NCI-H510A treated with DMSO at 0.1 percent for 48 hours (cell line): ENCODE measurements at regions not wholly inside any gene's neighbourhood (a gene's known extent, or its start where the extent isn't known, plus 50 kb on each side); places are given as distances from the start of the nearest gene placed in this dataset.

Source experiments
- DNase-seq: peaks from one replicate; lab custom pipeline; 2025; lab: John Stamatoyannopoulos, UW

DNA sequence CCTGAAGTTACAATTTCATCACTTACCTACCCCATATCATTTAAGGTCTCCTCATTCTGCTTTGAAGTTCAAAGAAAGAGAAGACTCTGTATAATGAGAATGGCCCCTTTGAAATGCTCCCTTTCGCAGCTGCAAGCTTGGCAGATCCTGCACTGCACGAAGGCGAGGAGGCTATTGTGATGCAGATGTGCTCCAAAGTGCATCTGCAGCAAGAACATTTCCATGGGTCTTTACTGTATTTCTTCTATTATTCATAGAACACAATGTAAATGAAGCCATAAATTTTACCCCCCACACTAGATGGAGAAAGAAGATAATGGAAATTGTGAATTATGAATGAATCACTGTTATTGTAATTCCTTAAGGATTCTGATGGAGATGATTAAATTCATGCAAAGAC lies 178.7 kb downstream of the CHD9NB start:
- no peak for DNase-seq

DNA sequence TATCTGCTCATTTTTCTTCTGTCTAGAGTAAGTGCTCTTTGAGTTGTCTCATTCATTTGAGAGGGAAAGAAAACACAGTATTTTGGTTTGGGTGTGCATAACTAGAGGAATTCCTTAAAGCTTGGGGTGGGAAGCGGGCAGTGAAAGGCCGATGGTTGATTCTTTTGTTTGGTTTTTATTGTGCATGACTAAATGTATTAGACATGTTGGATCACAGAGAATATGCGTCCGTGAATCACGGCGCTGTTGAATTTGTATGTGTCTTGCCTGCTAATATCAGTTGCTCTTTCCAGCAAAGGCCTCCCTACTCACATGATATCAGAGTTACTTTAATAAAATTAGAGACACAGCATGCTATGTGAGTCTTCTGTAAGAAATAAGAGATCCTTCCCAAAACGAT lies 180.0 kb downstream of the CHD9NB start:
- no peak for DNase-seq

DNA sequence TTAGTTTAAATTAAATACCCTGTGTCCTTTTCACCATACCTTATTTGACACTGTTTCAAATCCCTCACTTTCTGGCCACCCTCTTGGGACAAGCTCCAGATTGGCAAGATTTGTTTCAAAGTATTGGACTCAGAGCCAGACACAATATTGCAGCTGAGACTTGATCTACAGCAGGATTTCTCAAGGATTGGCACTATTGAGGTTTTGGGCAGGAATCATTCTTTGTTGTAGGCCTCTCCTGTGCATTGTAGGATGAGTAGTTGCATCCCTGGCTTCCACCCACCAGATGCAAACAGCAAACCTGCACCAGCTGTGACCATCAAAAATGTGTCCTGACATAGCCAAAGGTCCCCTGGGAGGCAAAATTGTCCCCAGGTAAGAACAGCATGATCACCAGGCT lies 181.2 kb downstream of the CHD9NB start:
- DNase-seq, result no peak

DNA sequence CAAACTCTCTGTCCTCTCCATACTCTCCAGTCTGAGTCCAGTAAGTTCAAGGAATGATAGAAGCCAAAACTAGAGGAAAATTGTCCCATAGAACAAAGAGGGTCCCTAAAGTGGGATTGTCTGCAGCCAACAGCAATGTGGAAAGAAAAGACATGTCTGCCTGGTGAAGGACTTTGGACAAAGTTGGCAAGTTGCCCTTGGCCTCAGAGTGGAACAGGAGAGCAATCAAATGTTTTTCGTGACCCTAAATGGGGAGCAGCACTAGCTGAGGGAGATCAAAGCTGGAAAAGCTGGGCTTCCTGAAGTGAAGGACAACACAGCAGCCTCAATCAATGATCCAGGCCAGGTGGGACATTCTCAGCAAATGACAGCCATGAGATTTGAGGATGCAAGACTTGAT lies 183.5 kb downstream of the CHD9NB start:
- no peak for DNase-seq

DNA sequence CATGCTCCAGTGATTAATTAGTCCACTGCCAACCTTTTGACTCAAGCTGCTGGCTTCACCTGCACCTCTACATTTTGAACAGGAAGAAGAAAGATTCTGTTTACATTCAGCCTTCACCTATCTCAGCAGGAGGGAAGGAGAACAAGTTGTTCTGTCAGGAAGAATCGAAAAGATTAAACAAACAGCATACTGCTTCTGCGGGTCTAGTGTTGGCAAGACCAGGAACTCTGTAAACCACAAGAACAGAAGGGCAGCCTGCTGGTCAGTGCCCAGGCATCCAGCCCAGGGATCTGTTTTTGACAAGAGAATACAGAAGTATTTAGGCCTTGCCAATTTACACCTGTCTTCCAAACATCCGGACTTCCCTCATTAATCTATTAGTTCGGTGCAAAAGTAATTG lies 189.7 kb downstream of the CHD9NB start:
- DNase-seq, result peak; percentile 40

DNA sequence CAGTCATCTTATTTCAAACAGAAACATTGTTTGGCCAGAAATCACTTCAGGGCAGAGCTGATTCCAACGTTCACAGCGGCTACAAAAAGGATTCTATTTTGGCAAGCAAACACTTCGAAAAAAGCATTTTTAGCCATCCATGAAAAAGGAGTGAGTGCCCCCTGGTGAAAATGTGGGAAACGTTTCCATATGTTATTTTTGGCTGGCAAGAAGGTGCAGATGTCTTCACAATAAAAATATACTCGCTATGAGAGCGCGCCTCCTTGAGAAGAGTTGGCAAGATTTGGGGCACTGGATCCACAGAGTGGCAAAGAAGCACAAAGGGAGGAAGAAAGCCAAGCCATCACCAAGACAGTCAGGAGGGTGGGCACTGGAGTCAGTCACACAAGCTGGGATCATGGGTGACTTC lies 191.1 kb downstream of the CHD9NB start:
- peak; percentile 78 for DNase-seq

DNA sequence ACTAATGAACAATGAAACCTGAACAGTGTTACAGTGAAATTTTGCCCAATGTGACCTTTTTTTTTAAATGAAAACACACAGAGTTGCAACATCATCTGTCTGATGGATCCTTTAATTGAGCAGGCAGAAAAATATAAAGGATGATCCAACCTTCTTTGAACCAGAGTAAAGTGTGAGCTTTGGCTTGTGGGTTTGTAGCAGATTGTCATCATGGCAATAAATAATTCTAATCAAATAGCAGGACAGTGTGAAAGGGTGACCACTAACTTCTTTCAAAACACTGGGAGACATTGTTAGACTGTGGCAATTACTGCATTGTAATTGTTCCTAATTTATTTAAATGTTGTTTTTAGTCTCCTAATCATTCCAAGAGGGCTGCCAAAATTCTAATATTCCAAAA lies 197.2 kb downstream of the CHD9NB start:
- DNase-seq, result no peak

DNA sequence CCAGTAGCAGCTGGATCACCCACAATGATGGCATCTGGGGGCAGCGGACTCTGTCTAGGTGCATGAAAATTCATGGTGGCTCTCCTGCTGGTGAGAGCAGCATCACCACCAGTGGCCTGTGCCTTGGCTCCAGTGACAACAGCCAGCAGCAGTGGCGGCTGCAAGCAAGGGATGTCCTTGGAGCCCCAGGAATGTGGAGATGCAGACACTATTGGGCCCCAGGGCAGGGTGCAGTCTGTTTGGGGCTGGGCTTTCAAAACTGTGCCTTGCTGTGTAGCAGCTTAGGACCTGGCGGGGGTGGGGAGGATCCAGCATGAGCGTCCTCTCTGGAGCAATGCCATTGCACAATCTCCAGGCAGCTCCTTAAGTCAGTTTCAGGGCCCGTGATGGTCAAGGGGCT lies 199.7 kb downstream of the CHD9NB start:
- DNase-seq, result no peak

DNA sequence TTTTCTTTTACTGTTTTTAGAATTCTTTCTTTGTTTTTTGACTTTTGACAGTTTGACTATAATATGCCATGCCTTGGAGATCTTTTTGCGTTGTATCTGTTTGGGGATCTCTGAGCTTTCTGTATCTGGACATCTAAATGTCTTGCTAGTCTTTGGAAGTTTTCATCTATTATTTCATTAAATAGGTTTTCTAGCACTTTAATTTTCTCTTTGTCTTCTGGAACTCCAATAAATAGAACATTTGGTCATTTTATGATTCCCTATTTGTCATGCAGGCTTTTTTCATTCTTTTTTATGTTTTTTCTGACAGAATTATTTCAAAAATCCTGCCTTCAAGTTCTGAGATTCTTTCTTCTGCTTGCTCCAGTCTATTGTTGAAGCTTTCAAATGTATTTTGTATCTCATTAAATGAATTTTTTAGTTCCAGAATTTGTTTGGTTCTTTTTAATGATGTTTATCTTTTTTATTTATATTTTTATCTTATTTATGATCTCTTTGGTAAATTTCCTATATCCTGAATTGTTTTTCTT lies 201.4 kb downstream of the CHD9NB start:
- no peak for DNase-seq

DNA sequence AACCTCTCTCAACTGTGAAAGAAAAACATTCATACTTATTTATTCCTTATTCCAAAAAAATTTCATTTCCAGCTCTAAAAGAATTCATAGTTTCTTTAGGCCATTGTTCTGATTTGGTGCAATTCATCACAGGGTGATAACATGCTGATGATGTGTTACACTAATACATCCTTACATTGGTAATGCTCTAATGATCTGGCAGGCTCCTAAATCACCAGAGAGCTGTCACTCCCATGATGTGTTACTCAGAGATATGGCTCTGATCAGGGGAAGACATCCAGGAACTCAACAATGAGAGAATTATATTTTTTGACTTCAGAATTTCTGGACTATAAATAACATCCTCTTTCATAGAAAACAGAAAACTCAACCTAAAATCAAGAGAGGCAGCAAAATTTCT lies 209.3 kb downstream of the CHD9NB start:
- DNase-seq, result no peak

DNA sequence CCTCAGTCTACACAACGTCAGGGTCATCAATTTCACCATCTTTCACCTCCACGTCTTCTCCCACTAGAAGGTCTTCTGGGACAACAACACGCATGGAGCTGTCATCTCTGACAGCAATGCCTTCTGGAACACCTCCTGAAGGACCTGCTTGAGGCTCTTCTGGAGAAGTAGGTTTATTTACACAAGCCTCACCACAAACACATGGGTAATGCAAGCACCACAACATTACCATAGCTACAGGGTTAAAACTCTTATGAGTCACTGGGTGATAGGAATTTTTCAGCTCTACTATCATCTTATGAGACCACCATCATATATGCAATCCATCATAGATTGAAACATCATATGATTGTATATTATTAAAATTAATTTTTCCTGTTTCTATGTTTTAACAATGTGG lies 215.4 kb downstream of the CHD9NB start:
- DNase-seq, result peak; percentile 77

DNA sequence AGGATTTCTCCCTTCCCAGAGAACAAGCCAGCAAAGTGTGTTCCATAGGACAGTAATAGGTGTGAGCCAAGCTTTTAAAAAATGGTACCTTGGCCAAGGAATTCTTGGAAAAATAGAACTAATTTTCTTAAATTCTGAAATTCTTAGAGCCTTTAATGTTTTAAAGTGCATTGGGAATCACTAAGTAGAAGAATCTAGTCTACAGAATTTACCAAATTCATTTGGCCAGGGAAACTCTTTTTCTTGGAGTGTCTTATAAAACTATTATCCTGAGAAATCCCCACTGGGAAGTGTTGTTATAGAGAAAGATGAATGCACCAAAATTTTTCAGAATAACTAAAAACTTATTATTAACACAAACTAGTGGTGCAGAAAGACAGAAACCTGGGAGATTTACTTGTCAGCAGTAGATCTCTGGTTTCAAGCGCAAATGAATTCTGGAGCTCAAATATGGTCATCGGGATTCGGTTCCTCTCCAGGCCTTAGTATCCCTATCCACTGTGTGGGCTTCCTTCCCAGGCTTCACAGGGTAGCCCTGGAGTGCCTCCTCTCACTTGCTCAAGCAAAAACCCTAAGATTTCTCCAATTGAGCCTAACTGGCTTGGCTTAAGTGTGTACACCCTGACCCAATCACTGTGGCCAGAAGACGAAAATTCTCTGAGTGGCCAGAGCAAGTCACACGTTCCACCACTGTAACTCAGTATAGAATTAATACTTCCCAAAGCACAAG lies 217.8 kb downstream of the CHD9NB start:
- no peak for DNase-seq

DNA sequence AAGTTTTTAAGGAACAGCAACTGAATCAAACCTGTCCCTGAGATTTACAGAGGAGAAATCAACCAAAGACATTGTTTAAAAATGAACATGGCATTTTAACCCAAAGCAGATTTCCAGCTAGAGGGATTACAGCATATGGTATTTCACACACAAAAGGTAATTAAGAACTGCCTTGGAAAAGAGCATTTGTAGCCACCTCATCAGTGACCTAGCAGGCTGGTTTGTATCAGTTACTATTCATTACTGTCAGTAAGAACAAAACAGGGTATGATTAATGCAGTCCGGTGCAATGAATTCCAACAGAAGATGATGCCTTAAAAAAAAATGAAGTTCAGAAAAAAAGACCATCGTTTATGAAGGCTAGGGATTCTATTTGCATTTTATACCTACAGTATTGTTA lies 219.9 kb downstream of the CHD9NB start:
- DNase-seq, result no peak

DNA sequence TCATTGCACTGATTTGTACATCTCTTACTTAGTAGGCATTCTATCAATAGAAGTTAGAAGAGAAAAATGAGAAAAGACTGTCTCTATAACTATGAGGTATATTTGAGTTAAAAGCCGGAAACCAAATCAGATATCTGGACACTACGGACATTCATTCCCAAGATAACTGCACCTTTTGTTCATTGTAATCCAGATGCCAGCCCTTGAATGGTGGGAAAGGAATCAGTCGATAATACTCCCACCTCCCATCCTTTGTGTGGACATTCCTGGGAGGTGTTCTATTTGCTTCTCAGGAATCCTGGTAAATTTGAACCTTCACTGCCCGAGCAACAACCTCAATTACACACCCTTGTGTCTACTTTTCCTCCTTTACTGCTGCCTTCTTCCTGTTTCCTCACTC lies 225.2 kb downstream of the CHD9NB start:
- DNase-seq, result no peak

DNA sequence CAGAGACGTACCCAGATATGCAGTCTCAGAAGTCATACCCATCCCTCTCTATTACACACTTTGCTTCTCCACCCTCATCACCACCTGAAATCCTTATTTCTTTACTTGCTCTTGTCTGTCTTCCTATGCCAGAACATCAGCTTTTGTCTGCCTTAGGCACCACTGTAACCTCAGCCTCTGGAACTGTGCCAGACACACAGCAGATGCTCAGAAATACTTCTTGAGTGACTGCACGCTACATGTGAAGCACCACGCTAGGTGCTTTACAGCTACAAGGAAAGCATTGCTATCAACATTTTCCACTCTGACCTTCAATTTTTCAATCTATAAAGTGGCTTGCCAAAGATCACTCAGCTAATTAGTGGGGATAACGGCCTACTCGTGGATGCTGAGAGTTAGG lies 226.8 kb downstream of the CHD9NB start:
- DNase-seq, result peak; percentile 81

DNA sequence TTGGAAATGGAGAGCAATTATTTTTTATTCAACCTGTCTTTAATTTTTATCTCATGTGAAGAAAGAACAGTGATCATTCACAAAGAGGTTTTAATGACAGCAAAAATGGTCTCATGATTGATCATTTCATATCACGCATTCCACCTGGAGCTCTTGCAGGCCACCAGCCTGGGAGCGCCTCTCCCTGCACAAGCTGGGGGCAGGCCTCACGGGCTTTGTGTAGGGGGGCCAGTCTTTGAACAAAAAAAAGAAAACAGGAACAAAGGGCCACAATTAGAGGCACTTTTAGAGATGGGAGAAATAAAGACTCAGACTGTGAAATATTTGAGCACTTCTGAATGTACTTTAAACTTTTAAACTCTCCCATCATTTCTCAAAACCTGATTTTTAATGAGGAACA lies 232.9 kb downstream of the CHD9NB start:
- no peak for DNase-seq

DNA sequence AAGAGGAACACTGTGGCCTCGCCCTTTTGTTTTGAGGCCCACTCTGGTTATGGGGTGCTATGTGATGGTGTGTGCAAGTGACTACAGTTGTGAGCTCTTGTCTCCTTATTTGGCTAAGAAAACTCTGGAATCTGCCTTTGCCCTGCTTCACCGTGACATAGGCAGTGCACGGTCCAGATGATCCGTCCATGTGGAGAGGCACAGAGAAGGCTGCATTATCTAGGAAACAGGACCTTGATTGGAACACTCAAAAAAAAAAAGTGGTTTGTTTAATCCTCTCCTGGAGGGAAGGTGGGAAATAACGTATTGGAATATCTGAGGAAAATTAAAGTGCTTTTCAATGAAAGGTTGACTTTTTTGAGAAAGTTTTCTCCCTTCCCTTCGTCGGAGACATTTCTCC lies 233.3 kb downstream of the CHD9NB start:
- DNase-seq, result no peak

DNA sequence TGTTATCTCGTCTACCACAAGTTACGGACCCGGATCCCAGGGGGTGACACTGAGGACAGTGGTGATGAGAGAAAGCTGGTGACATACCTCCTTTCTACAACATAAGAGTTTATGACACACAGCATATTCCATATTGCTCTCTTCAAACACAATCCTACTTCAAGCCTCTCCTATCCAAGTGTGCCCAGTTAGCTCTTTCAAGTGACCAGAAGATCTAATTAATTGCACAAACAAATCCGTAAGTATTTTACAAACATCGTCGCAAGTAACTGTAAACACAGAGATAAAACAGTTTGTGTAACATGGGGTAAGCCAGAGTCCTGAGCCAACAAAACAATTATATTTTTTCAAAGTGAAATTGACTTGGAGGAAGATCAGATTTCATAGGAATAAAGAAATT lies 235.0 kb downstream of the CHD9NB start:
- DNase-seq, result peak; percentile 36

DNA sequence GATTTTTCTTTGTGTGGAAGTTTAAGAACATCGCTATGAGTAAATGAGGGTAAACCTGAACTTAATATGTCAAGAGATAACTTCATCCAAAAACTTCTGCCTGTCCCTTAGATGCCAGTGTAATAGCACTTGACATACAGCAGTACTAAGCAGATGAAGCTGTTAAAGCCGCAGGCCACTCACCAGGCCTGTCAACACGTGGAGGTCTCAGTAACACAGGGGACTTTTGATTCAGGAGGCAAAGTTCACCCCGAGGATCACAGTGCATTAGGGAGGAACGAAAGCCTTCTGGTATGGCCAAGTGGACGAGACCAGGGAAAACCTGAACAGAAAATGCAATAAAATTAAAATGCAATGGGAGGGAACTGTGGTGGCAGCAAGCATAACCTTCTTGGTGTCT lies 235.7 kb downstream of the CHD9NB start:
- peak; percentile 11 for DNase-seq

DNA sequence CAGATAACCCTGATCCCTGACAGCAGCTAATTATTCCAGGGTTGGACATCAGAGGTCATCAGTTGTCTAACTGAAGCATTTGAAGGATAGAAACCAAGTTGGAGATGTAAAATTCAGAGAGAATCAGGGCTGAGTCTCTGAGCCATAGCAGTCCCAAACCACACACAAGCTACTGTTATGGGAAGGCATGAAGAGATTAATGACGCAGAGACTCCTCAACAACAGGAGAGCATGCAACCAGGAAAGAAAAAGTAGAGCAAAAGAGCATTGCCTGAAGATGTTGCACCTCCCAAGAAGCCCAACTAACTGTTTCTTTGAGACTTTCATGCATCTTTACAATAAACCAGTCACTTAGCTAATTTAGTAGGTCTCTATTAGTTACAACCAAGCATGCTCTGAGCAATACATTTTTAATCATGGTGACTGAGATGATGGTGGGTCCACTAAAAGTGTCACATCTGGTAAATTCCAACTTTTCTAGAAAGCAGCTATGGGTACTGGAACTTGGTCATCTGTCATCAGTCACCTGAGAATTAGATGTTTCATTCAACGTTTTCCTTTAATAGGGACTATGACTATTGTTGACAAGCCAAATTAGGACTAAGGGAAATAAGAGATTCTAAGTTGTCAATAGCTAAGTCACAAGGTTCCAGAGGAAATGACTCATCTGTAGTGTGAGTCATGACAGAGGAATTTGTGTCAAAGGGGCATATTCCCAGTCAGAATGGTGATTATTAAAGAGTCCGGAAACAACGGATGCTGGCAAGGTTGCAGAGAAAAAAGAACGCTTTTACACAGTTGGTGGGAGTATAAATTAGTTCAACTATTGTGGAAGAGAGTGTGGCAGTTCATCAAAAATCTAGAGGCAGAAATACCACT lies 239.8 kb downstream of the CHD9NB start:
- DNase-seq, result no peak

DNA sequence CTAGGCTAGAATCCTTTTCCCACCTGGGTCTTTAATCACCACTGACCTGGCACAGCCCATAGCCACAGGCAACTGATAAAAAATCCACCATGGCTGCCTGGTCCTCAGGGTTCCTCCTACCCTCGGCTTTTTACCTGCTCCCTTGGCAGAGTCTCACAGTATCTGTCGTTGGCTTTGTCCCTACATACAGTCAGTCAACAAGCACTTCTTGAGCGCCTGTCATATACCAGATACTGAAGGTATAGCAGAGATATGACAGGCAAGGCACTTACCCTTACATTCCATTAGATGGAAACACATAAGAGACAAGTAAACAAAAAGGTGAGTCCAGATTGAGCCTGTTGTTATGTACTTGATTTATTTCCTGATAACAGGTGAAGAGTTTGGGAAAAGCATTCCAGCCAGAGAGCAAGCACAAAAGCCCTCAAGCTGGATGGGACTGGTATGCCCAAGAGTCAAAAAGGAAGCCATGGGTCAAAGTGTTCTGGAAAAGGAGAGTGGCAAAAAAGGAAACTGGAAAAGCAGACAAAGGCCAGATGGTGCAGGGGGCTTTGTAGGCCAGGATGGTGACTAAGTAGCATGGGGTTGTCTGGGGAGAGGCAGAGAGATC lies 247.0 kb downstream of the CHD9NB start:
- no peak for DNase-seq

DNA sequence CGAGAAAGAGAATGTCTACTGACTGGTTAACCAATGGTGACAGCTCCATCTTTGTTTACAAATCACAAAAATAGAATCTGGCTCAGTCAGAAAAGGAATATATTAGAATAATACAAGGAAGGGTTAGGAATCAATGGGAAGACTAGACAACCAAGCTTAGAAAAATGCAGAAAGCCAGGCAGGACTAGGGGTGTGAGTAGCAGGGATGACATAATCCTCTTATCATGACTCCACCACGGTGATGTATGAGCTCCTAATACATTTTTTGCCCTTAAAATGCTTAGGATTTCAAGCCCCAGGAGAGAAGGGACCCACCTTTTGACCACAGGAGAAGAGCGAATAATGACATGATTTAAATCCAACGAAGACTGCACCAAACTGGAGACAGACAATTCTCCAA lies 252.3 kb downstream of the CHD9NB start:
- no peak for DNase-seq

DNA sequence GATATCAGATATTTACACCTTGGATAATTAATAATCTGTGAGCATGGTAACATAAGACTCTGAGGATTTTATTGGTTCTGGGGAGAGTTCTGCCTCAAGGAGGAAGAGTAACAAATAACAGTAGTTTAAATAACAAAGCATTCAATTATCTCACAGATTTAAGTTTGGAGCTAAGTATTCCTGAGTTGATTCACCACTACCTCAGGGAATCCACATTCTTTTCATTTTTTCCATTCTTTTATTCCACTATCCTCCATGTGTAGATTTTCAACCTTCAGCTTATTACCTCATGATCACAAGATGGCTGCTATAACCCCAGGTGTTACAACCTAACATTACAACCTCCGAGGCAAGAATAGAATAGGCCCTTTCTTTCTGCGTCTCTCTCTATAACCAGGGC lies 252.2 kb upstream of the TOX3 start:
- no peak for DNase-seq
